Activated CD4-positive, alpha-beta T cell treated with anti-CD3 and anti-CD28 coated beads for 1 hour (primary cell): ENCODE measurements at regions not wholly inside any gene's neighbourhood (a gene's known extent, or its start where the extent isn't known, plus 50 kb on each side); places are given as distances from the start of the nearest gene placed in this dataset.

ENCODE experiments used
- DNase-seq: peaks from one replicate; pipeline ENCODE4 v3.0.0-alpha.2; 2020

- DNase-seq, result no peak
Measured at GRCh38 chr13:105338773-105339172, 1196.7 kb downstream of the EFNB2 start.

GRCh38 chr13:105338006-105338405 is 1197.5 kb downstream of the EFNB2 start:
- DNase-seq, result no peak

GRCh38 chr13:105336706-105337576 is 1198.5 kb downstream of the EFNB2 start:
- no peak for DNase-seq

GRCh38 chr13:105334211-105334610 is 1201.3 kb downstream of the EFNB2 start:
- no peak for DNase-seq

- no peak for DNase-seq
Measured at GRCh38 chr13:105333416-105333815, 1202.0 kb downstream of the EFNB2 start.

GRCh38 chr13:105329359-105329758 is 1206.1 kb downstream of the EFNB2 start:
- no peak for DNase-seq

GRCh38 chr13:105328212-105328611 is 1207.2 kb downstream of the EFNB2 start:
- no peak for DNase-seq

GRCh38 chr13:105327581-105328126 is 1207.8 kb downstream of the EFNB2 start:
- DNase-seq, result no peak

GRCh38 chr13:105319875-105320274 is 1215.6 kb downstream of the EFNB2 start:
- no peak for DNase-seq

GRCh38 chr13:105316731-105317130 is 1218.7 kb downstream of the EFNB2 start:
- no peak for DNase-seq

- DNase-seq, result no peak
Measured at GRCh38 chr13:105312906-105313305, 1222.6 kb downstream of the EFNB2 start.

- no peak for DNase-seq
Measured at GRCh38 chr13:105311094-105311493, 1224.4 kb downstream of the EFNB2 start.

- no peak for DNase-seq
Measured at GRCh38 chr13:105307776-105308175, 1227.7 kb downstream of the EFNB2 start.

GRCh38 chr13:105297839-105298238 is 1237.6 kb downstream of the EFNB2 start:
- no peak for DNase-seq

- no peak for DNase-seq
Measured at GRCh38 chr13:105291987-105292386, 1243.5 kb downstream of the EFNB2 start.

GRCh38 chr13:105290596-105290995 is 1244.9 kb downstream of the EFNB2 start:
- DNase-seq, result no peak

- DNase-seq, result no peak
Measured at GRCh38 chr13:105285526-105285925, 1249.9 kb downstream of the EFNB2 start.

GRCh38 chr13:105282406-105283285 is 1252.8 kb downstream of the EFNB2 start:
- DNase-seq, result no peak

- DNase-seq, result no peak
Measured at GRCh38 chr13:105278943-105279381, 1256.5 kb downstream of the EFNB2 start.

- no peak for DNase-seq
Measured at GRCh38 chr13:105276571-105276970, 1258.9 kb downstream of the EFNB2 start.

GRCh38 chr13:105273665-105274222 is 1261.7 kb downstream of the EFNB2 start:
- DNase-seq, result no peak

GRCh38 chr13:105272660-105273631 is 1262.5 kb downstream of the EFNB2 start:
- no peak for DNase-seq
